H1 (cell line): ENCODE measurements at regions not wholly inside any gene's neighbourhood (a gene's known extent, or its start where the extent isn't known, plus 50 kb on each side); places are given as distances from the start of the nearest gene placed in this dataset.

Experiments used
- CTCF ChIA-PET: fragments of 300-600 bp; sonication (Branson Sonifier 250); formaldehyde crosslinking; loops from one replicate; lab custom pipeline; 2021; ENCODE audit not compliant: partially characterized antibody; lab: Charles Lee
- POLR2A ChIA-PET: fragments of 300-600 bp; sonication (Branson Sonifier 250); formaldehyde crosslinking; loops from one replicate; lab custom pipeline; 2021; ENCODE audit warnings: inconsistent platforms; ENCODE audit not compliant: partially characterized antibody; lab: Charles Lee
- DNase-seq, 2 experiments: peaks; one replicate each; pipeline versions ENCODE4 v3.0.0 to v3.0.0-alpha.2; 2010 to 2022; ENCODE audit warnings: low spot score in 2 of 2, low read depth in 1 of 2, mixed read lengths in 1 of 2
- FAIRE-seq: peaks from 2 replicates; lab custom pipeline; 2011; peaks lifted over from hg19 to GRCh38; lab: Jason Lieb, UNC
- H2AFZ ChIP-seq: 2 replicates; pipeline ENCODE4 v1.8.1; 2012; ENCODE audit warnings: low read length, inconsistent platforms
- H2AK5ac ChIP-seq: 2 replicates; pipeline ENCODE4 v1.6.1; 2013; ENCODE audit warnings: low read depth, low read length
- H2BK120ac ChIP-seq: replicated peaks from 2 replicates; pipeline ENCODE3; 2013; ENCODE audit warnings: low read depth, low read length, inconsistent platforms
- H2BK12ac ChIP-seq: 2 replicates; pipeline ENCODE4 v1.6.1; 2013; ENCODE audit warnings: low read depth, low read length
- H2BK15ac ChIP-seq: 2 replicates; pipeline ENCODE4 v1.6.1; 2013; ENCODE audit warnings: low read length
- H2BK20ac ChIP-seq: 2 replicates; pipeline ENCODE4 v1.6.1; 2013; ENCODE audit warnings: low read length
- H2BK5ac ChIP-seq: 2 replicates; pipeline ENCODE4 v1.6.1; 2013; ENCODE audit warnings: low read depth, low read length
- H3K14ac ChIP-seq: 2 replicates; pipeline ENCODE4 v1.6.1; 2013; ENCODE audit warnings: inconsistent platforms; ENCODE audit not compliant: insufficient read length
- H3K18ac ChIP-seq: 2 replicates; pipeline ENCODE4 v1.6.1; 2013; ENCODE audit warnings: low read length; ENCODE audit errors: extremely low read depth
- H3K23ac ChIP-seq: 2 replicates; pipeline ENCODE4 v1.6.1; 2013; ENCODE audit warnings: inconsistent platforms; ENCODE audit not compliant: insufficient read length
- H3K23me2 ChIP-seq: 2 replicates; pipeline ENCODE4 v1.6.1; 2013; ENCODE audit warnings: low read depth, low read length
- H3K27ac ChIP-seq: 2 replicates; pipeline ENCODE4 v1.6.1; 2011; ENCODE audit warnings: low read depth, low read length, inconsistent platforms
- H3K27me3 ChIP-seq, 4 experiments: replicated peaks in 1 of 4; 1 replicate in 1 of 4; 2 replicates in 3 of 4; pipeline versions ENCODE4 v1.6.1 to v1.8.1; 2011 to 2013; ENCODE audit warnings: low read length in 3 of 4, mild to moderate bottlenecking in 3 of 4, inconsistent platforms in 2 of 4, mixed read lengths in 2 of 4, moderate library complexity in 1 of 4; ENCODE audit not compliant: control insufficient read depth in 3 of 4, insufficient read depth in 3 of 4; ENCODE audit errors: extremely low read depth in 1 of 4
- H3K36me3 ChIP-seq, 4 experiments: 2 replicates each; pipeline versions ENCODE4 v1.6.1 to v1.8.1; 2011 to 2013; ENCODE audit warnings: mild to moderate bottlenecking in 4 of 4, low read length in 3 of 4, moderate library complexity in 2 of 4, control low read depth in 1 of 4, inconsistent platforms in 1 of 4; ENCODE audit not compliant: insufficient read depth in 4 of 4, control insufficient read depth in 2 of 4
- H3K4ac ChIP-seq: replicated peaks from 2 replicates; pipeline ENCODE3; 2013; ENCODE audit warnings: low read length, low read depth, mixed read lengths, inconsistent platforms; ENCODE audit not compliant: insufficient read length
- H3K4me1 ChIP-seq, 4 experiments: replicated peaks in 1 of 4; 1 replicate in 1 of 4; 2 replicates in 3 of 4; pipeline versions ENCODE4 v1.6.1 to v1.8.1; 2011 to 2013; ENCODE audit warnings: low read length in 3 of 4, inconsistent platforms in 2 of 4, mixed read lengths in 1 of 4; ENCODE audit not compliant: insufficient read depth in 4 of 4, control insufficient read depth in 3 of 4
- H3K4me2 ChIP-seq, 2 experiments: 2 replicates each; pipeline versions ENCODE4 v1.6.1 to v1.8.1; 2011 to 2013; ENCODE audit warnings: low read depth in 2 of 2, low read length in 2 of 2, control low read depth in 1 of 2, inconsistent platforms in 1 of 2, mild to moderate bottlenecking in 1 of 2; ENCODE audit not compliant: insufficient read depth in 1 of 2
- H3K4me3 ChIP-seq, 4 experiments: fragments of 200-600, 300-600 bp in 1 of 4; sonication (generic), shearing (Covaris generic), sonication (Bioruptor Twin) in 1 of 4; 2 replicates each; pipeline versions ENCODE4 v1.5.1 to v1.8.1; 2011 to 2016; ENCODE audit warnings: low read length in 4 of 4, low read depth in 3 of 4, control low read depth in 2 of 4, inconsistent platforms in 2 of 4, mild to moderate bottlenecking in 2 of 4, mixed read lengths in 1 of 4, moderate library complexity in 1 of 4; ENCODE audit not compliant: insufficient read depth in 2 of 4; ENCODE audit errors: extremely low read depth in 1 of 4
- H3K56ac ChIP-seq: replicated peaks from 2 replicates; pipeline ENCODE3; 2013; ENCODE audit warnings: low read depth, mild to moderate bottlenecking, mixed read lengths, low read length, inconsistent platforms; ENCODE audit not compliant: insufficient read length
- H3K79me1 ChIP-seq: 2 replicates; pipeline ENCODE4 v1.6.1; 2013; ENCODE audit warnings: low read depth, low read length, control low read depth
- H3K79me2 ChIP-seq, 2 experiments: 2 replicates each; pipeline versions ENCODE4 v1.6.1 to v1.8.1; 2012 to 2013; ENCODE audit warnings: low read length in 2 of 2, mild to moderate bottlenecking in 2 of 2, inconsistent platforms in 1 of 2; ENCODE audit not compliant: insufficient read depth in 2 of 2, control insufficient read depth in 1 of 2
- H3K9ac ChIP-seq, 4 experiments: replicated peaks in 1 of 4; 1 replicate in 1 of 4; 2 replicates in 3 of 4; pipeline versions ENCODE4 v1.6.1 to v1.8.1; 2011 to 2013; ENCODE audit warnings: low read depth in 3 of 4, low read length in 3 of 4, control low read depth in 2 of 4, mild to moderate bottlenecking in 2 of 4, moderate library complexity in 2 of 4, inconsistent platforms in 1 of 4; ENCODE audit errors: extremely low read depth in 1 of 4
- H3K9me3 ChIP-seq, 2 experiments: 2 replicates each; pipeline versions ENCODE4 v1.6.1 to v1.8.1; 2012 to 2013; ENCODE audit warnings: mild to moderate bottlenecking in 2 of 2, moderate library complexity in 2 of 2, control low read depth in 1 of 2, inconsistent platforms in 1 of 2, low read depth in 1 of 2, low read length in 1 of 2, mixed read lengths in 1 of 2; ENCODE audit not compliant: insufficient read depth in 2 of 2
- H4K20me1 ChIP-seq, 2 experiments: replicated peaks in 1 of 2; 2 replicates each; pipeline versions ENCODE3 to v1.8.1; 2011 to 2013; ENCODE audit warnings: inconsistent platforms in 2 of 2, low read length in 2 of 2, mild to moderate bottlenecking in 1 of 2; ENCODE audit not compliant: insufficient read depth in 2 of 2, control insufficient read depth in 1 of 2
- H4K5ac ChIP-seq: 2 replicates; pipeline ENCODE4 v1.6.1; 2013; ENCODE audit warnings: low read length, low read depth, mixed read lengths, inconsistent platforms; ENCODE audit not compliant: insufficient read length
- H4K8ac ChIP-seq: 2 replicates; pipeline ENCODE4 v1.8.0; 2013; ENCODE audit warnings: mild to moderate bottlenecking, moderate library complexity, low read length, inconsistent platforms; ENCODE audit not compliant: insufficient read depth; ENCODE audit errors: extremely low read depth
- H4K91ac ChIP-seq: replicated peaks from 2 replicates; pipeline ENCODE3; 2013; ENCODE audit warnings: low read length, mixed read lengths, inconsistent platforms; ENCODE audit not compliant: insufficient read length
- CREB1 ChIP-seq: IDR thresholded peaks from 2 replicates; pipeline ENCODE4 v1.6.1; 2012; ENCODE audit warnings: inconsistent platforms
- CTBP2 ChIP-seq: IDR thresholded peaks from 2 replicates; pipeline ENCODE4 v1.7.0; 2011; ENCODE audit warnings: borderline replicate concordance, mild to moderate bottlenecking, moderate library complexity, mixed read lengths, low read length; ENCODE audit not compliant: insufficient read depth, insufficient read length
- EGR1 ChIP-seq: IDR thresholded peaks from 2 replicates; pipeline ENCODE4 v1.6.1; 2011; ENCODE audit warnings: low read depth, low read length, borderline replicate concordance
- KDM1A ChIP-seq: fragments of 200-600, 300-600 bp; sonication (generic); IDR thresholded peaks from 2 replicates; pipeline ENCODE4 v1.7.1; 2016; ENCODE audit warnings: mild to moderate bottlenecking, low read length, borderline replicate concordance
- KDM5A ChIP-seq: fragments of 200-600 bp; IDR thresholded peaks from 2 replicates; pipeline ENCODE4 v1.7.1; 2012; ENCODE audit warnings: mild to moderate bottlenecking, low read length, inconsistent platforms, mixed read lengths
- MAFK ChIP-seq: IDR thresholded peaks from 2 replicates; pipeline ENCODE4 v1.6.1; 2012; ENCODE audit warnings: low read depth, mild to moderate bottlenecking, improper control_type of control experiment, low read length
- NRF1 ChIP-seq: IDR thresholded peaks from 2 replicates; pipeline ENCODE4 v1.6.1; 2011; ENCODE audit warnings: mild to moderate bottlenecking, low read depth, low read length, improper control_type of control experiment
- POLR2AphosphoS5 ChIP-seq: IDR thresholded peaks from 2 replicates; pipeline ENCODE4 v1.6.1; 2011; ENCODE audit warnings: low read depth, low read length
- RAD21 ChIP-seq, 2 experiments: IDR thresholded peaks in 1 of 2; conservative IDR thresholded peaks in 1 of 2; 2 replicates each; pipeline ENCODE4 v1.6.1; 2011; ENCODE audit warnings: low read depth in 2 of 2, low read length in 2 of 2, improper control_type of control experiment in 1 of 2, inconsistent platforms in 1 of 2, mild to moderate bottlenecking in 1 of 2, moderate library complexity in 1 of 2
- RNF2 ChIP-seq: fragments of 200-900, 300-1000 bp; sonication (generic); IDR thresholded peaks from 2 replicates; pipeline ENCODE4 v1.7.1; 2016; ENCODE audit warnings: borderline replicate concordance, low read depth, mild to moderate bottlenecking, antibody characterized with exemption, low read length; ENCODE audit not compliant: poor library complexity, severe bottlenecking; ENCODE audit errors: missing control alignments
- SAP30 ChIP-seq: fragments of 300-600 bp; sonication (generic); IDR thresholded peaks from 2 replicates; pipeline ENCODE4 v1.7.1; 2012; ENCODE audit warnings: low read length, moderate library complexity, mild to moderate bottlenecking, inconsistent platforms; ENCODE audit not compliant: insufficient read depth, insufficient replicate concordance
- SP2 ChIP-seq: IDR thresholded peaks from 2 replicates; pipeline ENCODE4 v1.6.1; 2012; ENCODE audit warnings: mild to moderate bottlenecking, low read length, inconsistent platforms
- TCF12 ChIP-seq: IDR thresholded peaks from 2 replicates; pipeline ENCODE4 v1.6.1; 2011; ENCODE audit warnings: low read depth, mild to moderate bottlenecking, low read length
- TEAD4 ChIP-seq: IDR thresholded peaks from 2 replicates; pipeline ENCODE4 v1.6.1; 2012; ENCODE audit warnings: low read depth, low read length, inconsistent platforms, mixed read lengths
- YY1 ChIP-seq: IDR thresholded peaks from 2 replicates; pipeline ENCODE4 v1.6.1; 2011; ENCODE audit warnings: low read depth, mild to moderate bottlenecking, low read length
- TF ChIP-seq, protein P1 (sequence below): IDR thresholded peaks from 2 replicates; pipeline ENCODE4 v1.6.1; 2012; ENCODE audit warnings: inconsistent platforms

DNA sequence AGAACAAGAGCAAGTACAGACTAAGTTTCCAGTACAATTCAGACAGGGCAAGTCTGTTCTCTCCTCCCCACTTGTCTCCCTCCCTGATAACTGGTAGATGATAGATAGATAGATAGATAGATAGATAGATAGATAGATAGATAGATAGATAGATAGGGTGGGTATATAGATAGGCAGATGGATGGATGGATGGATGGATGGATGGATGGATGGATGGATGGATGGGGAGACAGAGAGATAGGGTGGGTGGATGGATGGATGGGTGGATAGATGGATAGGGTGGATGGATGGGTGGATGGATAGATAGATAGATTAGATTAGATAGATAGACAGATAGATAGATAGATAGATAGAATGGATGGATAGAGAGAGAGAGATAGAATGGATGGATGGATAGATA, 152.8 kb upstream of the MKLN1 start:
- Histone ChIP-seq H3K9me3 (no peaks in the 10 kb centered on the region), H2BK120ac (no peak overlapping the region), H3K27me3 (no peaks in the 10 kb centered on the region), H3K23ac (no peak overlapping the region), H3K18ac (no peak overlapping the region), H3K14ac (no peak overlapping the region), H3K79me2 (no peaks in the 10 kb centered on the region), H3K23me2 (peaks cover 2% of the 10 kb centered on the region; the same call in 1 of the 2 replicates), H4K20me1 (no peaks in the 10 kb centered on the region), H2BK15ac (no peak overlapping the region), H2BK20ac (no peak overlapping the region), H3K27ac (no peak overlapping the region), H3K79me1 (no peaks in the 10 kb centered on the region), H3K9ac (no peak overlapping the region), H2AFZ (no peak overlapping the region), H4K5ac (no peak overlapping the region), H3K4ac (no peak overlapping the region), H2AK5ac (no peak overlapping the region), H4K8ac (no peak overlapping the region), H4K91ac (no peak overlapping the region), H3K4me1 (no peaks in the 10 kb centered on the region), H3K56ac (no peak overlapping the region), H3K4me3 (no peak overlapping the region), H3K4me2 (no peak overlapping the region), H2BK5ac (no peak overlapping the region), H2BK12ac (no peak overlapping the region), H3K36me3 (no peaks in the 10 kb centered on the region)
- no peak for DNase-seq
- ChIA-PET CTCF (no interaction called here), POLR2A (no interaction called here)
- no peak for FAIRE-seq
- TF ChIP-seq, protein P1, sequence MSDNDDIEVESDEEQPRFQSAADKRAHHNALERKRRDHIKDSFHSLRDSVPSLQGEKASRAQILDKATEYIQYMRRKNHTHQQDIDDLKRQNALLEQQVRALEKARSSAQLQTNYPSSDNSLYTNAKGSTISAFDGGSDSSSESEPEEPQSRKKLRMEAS, result no peak
- TF ChIP-seq RAD21 (IDR thresholded peaks at IDR 0.05 in 1 of 2, conservative IDR thresholded peaks at IDR 0.05 in 1 of 2; ENCODE audit: low read depth in 2 of 2, low read length in 2 of 2) (no peak), SAP30 (no peak), TEAD4 (no peak), YY1 (no peak), CTBP2 (no peak), KDM1A (no peak), EGR1 (no peak), RNF2 (no peak), CREB1 (no peak), MAFK (no peak), POLR2AphosphoS5 (no peak), NRF1 (no peak), TCF12 (no peak), KDM5A (no peak), SP2 (no peak)
